A549 (cell line): ENCODE measurements at regions not wholly inside any gene's neighbourhood (a gene's known extent, or its start where the extent isn't known, plus 50 kb on each side); places are given as distances from the start of the nearest gene placed in this dataset.

ENCODE experiments used
- ATAC-seq, 2 experiments: fragments of 200-7000 bp in 1 of 2; fragments of >200 bp in 1 of 2; cut with Nextera tagmentation in 1 of 2; cut with Tn5 transposase in 1 of 2; 3 replicates each; pipeline versions ENCODE4 v1.8.0 to v1.9.1; 2018 to 2020; ENCODE audit warnings: mild to moderate bottlenecking in 1 of 2, moderate library complexity in 1 of 2
- CTCF ChIA-PET: fragments of 300-600 bp; sonication (Branson Sonifier 250); formaldehyde crosslinking; extraction: SDS; loops from one replicate; lab custom pipeline; 2021; ENCODE audit warnings: antibody characterized with exemption, inconsistent platforms; lab: Yijun Ruan, JAX
- POLR2A ChIA-PET: fragments of 350-600 bp; formaldehyde crosslinking; extraction: SDS; loops from one replicate; lab custom pipeline; 2021; ENCODE audit warnings: antibody characterized with exemption, inconsistent platforms; lab: Yijun Ruan, JAX
- DNase-seq, 2 experiments: peaks; one replicate each; pipeline versions ENCODE4 v3.0.0 to v3.0.0-alpha.2; 2011 to 2016; ENCODE audit warnings: low read depth in 1 of 2, low spot score in 1 of 2
- FAIRE-seq: peaks from 2 replicates; lab custom pipeline; 2011; peaks lifted over from hg19 to GRCh38; lab: Jason Lieb, UNC
- H3K27ac ChIP-seq, 2 experiments: fragments of >200 bp; sonication (Bioruptor Twin); formaldehyde crosslinking; 3 replicates each; pipeline ENCODE4 v1.5.1; 2016 to 2017
- H3K4me1 ChIP-seq: fragments of >200 bp; sonication (Bioruptor Twin); formaldehyde crosslinking; 3 replicates; pipeline ENCODE4 v1.6.1; 2016
- H3K4me2 ChIP-seq: fragments of >200 bp; sonication (Bioruptor Twin); formaldehyde crosslinking; 3 replicates; pipeline ENCODE4 v1.6.1; 2016
- H3K4me3 ChIP-seq: fragments of >200 bp; sonication (Bioruptor Twin); formaldehyde crosslinking; 3 replicates; pipeline ENCODE4 v1.5.1; 2016
- H3K9me3 ChIP-seq: fragments of >200 bp; sonication (Bioruptor Twin); formaldehyde crosslinking; 3 replicates; pipeline ENCODE4 v1.6.1; 2016
- ATOH8 ChIP-seq: fragments of 250-450 bp; sonication (Bioruptor Pico); IDR thresholded peaks from 2 replicates; pipeline ENCODE4 v1.5.0; 2020; ENCODE audit warnings: low read depth, mild to moderate bottlenecking, moderate library complexity
- BCL3 ChIP-seq: fragments of >200 bp; sonication (Bioruptor Twin); formaldehyde crosslinking; IDR thresholded peaks from 3 replicates; pipeline ENCODE4 v1.6.1; 2016
- CBX2 ChIP-seq: fragments of 200-600 bp; sonication (generic); IDR thresholded peaks from 2 replicates; pipeline ENCODE4 v1.6.1; 2016; ENCODE audit warnings: low read depth, mild to moderate bottlenecking, borderline replicate concordance
- CHD4 ChIP-seq: fragments of 200-600 bp; sonication (generic); IDR thresholded peaks from 2 replicates; pipeline ENCODE4 v1.6.1; 2016; ENCODE audit warnings: antibody characterized with exemption, mild to moderate bottlenecking, borderline replicate concordance
- E2F6 ChIP-seq: IDR thresholded peaks from 2 replicates; pipeline ENCODE4 v1.6.1; 2012; ENCODE audit warnings: low read depth, borderline replicate concordance
- FOSB ChIP-seq: fragments of 250-450 bp; sonication (Bioruptor Pico); IDR thresholded peaks from 2 replicates; pipeline ENCODE4 v1.5.0; 2020; ENCODE audit warnings: mild to moderate bottlenecking, moderate library complexity
- HEYL ChIP-seq: fragments of 250-450 bp; sonication (Bioruptor Pico); IDR thresholded peaks from 2 replicates; pipeline ENCODE4 v1.8.0; 2021; ENCODE audit warnings: mild to moderate bottlenecking, moderate library complexity
- KDM1A ChIP-seq: fragments of 200-600 bp; sonication (generic); IDR thresholded peaks from 2 replicates; pipeline ENCODE4 v1.6.1; 2016; ENCODE audit warnings: low read depth, mild to moderate bottlenecking
- KDM5A ChIP-seq: fragments of 200-600 bp; sonication (generic); IDR thresholded peaks from 2 replicates; pipeline ENCODE4 v1.6.1; 2016; ENCODE audit warnings: antibody characterized with exemption, mild to moderate bottlenecking
- MAFK ChIP-seq: fragments of 450-650 bp; IDR thresholded peaks from 2 replicates; pipeline ENCODE4 v1.6.1; 2014; ENCODE audit not compliant: partially characterized antibody
- MAX ChIP-seq: IDR thresholded peaks from 2 replicates; pipeline ENCODE4 v1.6.1; 2012
- NFE2L2 ChIP-seq: fragments of 150-350 bp; conservative IDR thresholded peaks from 2 replicates; pipeline ENCODE4 v1.6.1; 2014; ENCODE audit warnings: low read length
- NR3C1 ChIP-seq: fragments of >200 bp; sonication (Bioruptor Twin); formaldehyde crosslinking; IDR thresholded peaks from 3 replicates; pipeline ENCODE4 v1.6.1; 2017
- PBX3 ChIP-seq: IDR thresholded peaks from 2 replicates; pipeline ENCODE4 v1.6.1; 2012
- POLR2A ChIP-seq: IDR thresholded peaks from 2 replicates; pipeline ENCODE4 v1.6.1; 2012; ENCODE audit warnings: mild to moderate bottlenecking, low read length
- RCOR1 ChIP-seq: fragments of 150-350 bp; IDR thresholded peaks from 2 replicates; pipeline ENCODE4 v1.6.1; 2014; ENCODE audit warnings: antibody characterized with exemption, low read length, low read depth
- RFX5 ChIP-seq: fragments of 450-650 bp; IDR thresholded peaks from 2 replicates; pipeline ENCODE4 v1.7.1; 2014; ENCODE audit warnings: antibody characterized with exemption, mild to moderate bottlenecking, moderate library complexity
- RNF2 ChIP-seq: fragments of 200-600 bp; sonication (generic); IDR thresholded peaks from 2 replicates; pipeline ENCODE4 v1.6.1; 2016; ENCODE audit warnings: low read depth, mild to moderate bottlenecking, antibody characterized with exemption, moderate library complexity, borderline replicate concordance
- SMC3 ChIP-seq: fragments of >200 bp; sonication (Bioruptor Twin); formaldehyde crosslinking; IDR thresholded peaks from 3 replicates; pipeline ENCODE4 v1.6.1; 2018; ENCODE audit warnings: inconsistent platforms
- TFCP2L1 ChIP-seq: fragments of 250-450 bp; sonication (Bioruptor Pico); IDR thresholded peaks from 2 replicates; pipeline ENCODE4 v1.5.0; 2021; ENCODE audit warnings: mild to moderate bottlenecking
- ZFP36 ChIP-seq: fragments of 450-650 bp; IDR thresholded peaks from 2 replicates; pipeline ENCODE4 v1.6.1; 2014; ENCODE audit warnings: borderline replicate concordance; ENCODE audit not compliant: partially characterized antibody
- ZNF302 ChIP-seq: fragments of 250-450 bp; sonication (Bioruptor Pico); IDR thresholded peaks from 2 replicates; pipeline ENCODE4 v1.9.0; 2021; ENCODE audit warnings: inconsistent platforms, mild to moderate bottlenecking, moderate library complexity
- WGBS: methylation state at CpG from one replicate; pipeline ENCODE4 v1.1.6; 2017; ENCODE audit errors: missing lambda C conversion rate; 5-methylcytosine and 5-hydroxymethylcytosine counted together
- TF ChIP-seq, protein P1 (sequence below): fragments of 150-350 bp; IDR thresholded peaks from 2 replicates; pipeline ENCODE4 v1.6.1; 2014; ENCODE audit warnings: low read depth, mild to moderate bottlenecking, low read length
- TF ChIP-seq, protein P2 (sequence below): fragments of >200 bp; sonication (Bioruptor Twin); formaldehyde crosslinking; IDR thresholded peaks from 3 replicates; pipeline ENCODE4 v1.5.1; 2016

GRCh38 chr13:76499891-76500290 is 386.3 kb downstream of the KCTD12 start (continued):
- TF ChIP-seq ATOH8 (CRISPR knock-in tag) (no peak), RFX5 (no peak), NR3C1 (no peak), MAX (no peak), ZNF302 (CRISPR knock-in tag) (no peak), TFCP2L1 (CRISPR knock-in tag) (no peak), KDM1A (no peak), MAFK (no peak), BCL3 (no peak), PBX3 (no peak), HEYL (CRISPR knock-in tag) (no peak)
- TF ChIP-seq, protein P1, sequence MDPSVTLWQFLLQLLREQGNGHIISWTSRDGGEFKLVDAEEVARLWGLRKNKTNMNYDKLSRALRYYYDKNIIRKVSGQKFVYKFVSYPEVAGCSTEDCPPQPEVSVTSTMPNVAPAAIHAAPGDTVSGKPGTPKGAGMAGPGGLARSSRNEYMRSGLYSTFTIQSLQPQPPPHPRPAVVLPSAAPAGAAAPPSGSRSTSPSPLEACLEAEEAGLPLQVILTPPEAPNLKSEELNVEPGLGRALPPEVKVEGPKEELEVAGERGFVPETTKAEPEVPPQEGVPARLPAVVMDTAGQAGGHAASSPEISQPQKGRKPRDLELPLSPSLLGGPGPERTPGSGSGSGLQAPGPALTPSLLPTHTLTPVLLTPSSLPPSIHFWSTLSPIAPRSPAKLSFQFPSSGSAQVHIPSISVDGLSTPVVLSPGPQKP = no peak

DNA sequence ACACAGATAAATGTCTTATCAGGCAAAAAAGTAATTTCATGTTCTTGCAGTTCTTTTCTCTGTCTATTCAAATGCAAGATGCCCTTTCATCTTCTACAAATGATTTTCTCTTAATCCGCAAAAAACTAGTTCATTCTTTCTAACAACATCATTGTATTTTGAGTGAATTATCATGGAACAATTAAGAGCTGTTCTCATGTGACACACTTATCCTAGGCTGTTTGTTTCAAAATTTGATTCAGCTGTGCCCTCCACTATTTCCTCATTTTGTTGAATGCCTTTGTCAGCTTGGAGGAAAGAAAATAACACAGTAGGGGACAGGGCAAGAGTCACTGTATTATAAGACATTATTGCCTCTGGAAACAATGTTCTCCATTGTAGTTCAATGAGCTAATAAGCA is 396.9 kb downstream of the KCTD12 start:
- Histone ChIP-seq H3K4me1 (no peaks in the 10 kb centered on the region), H3K4me3 (no peak overlapping the region), H3K9me3 (no peaks in the 10 kb centered on the region), H3K4me2 (no peak overlapping the region), H3K27ac (no peak overlapping the region)
- FAIRE-seq (no peak), ATAC-seq (no peak), DNase-seq (no peak)
- WGBS = 85% methylated on average over 1 of the region's 1 CpG
- ChIA-PET POLR2A (no interaction called here), CTCF (interaction anchor here (1.1 kb wide), 1 partner anchor 793 kb away, joined by 3 read pairs; no protein-coding TSS in a partner anchor)
- no peak for TF ChIP-seq FOSB (CRISPR knock-in tag)

GRCh38 chr13:76481738-76482137 is 404.5 kb downstream of the KCTD12 start:
- no peak for DNase-seq
- no peak overlapping the region for H3K27ac ChIP-seq
- H3K4me1 ChIP-seq = no peaks in the 10 kb centered on the region
- CTCF ChIA-PET = interaction anchor here (1.0 kb wide), 1 partner anchor 786 kb away, joined by 3 read pairs; no protein-coding TSS in a partner anchor
- no peak for ATAC-seq
- no peak overlapping the region for H3K4me2 ChIP-seq
- TF ChIP-seq E2F6 (no peak), CHD4 (no peak), POLR2A (no peak), RCOR1 (no peak), HEYL (CRISPR knock-in tag) (no peak), BCL3 (no peak), NFE2L2 (no peak), CBX2 (no peak), TFCP2L1 (CRISPR knock-in tag) (no peak), RNF2 (no peak), KDM5A (no peak), SMC3 (no peak), ZFP36 (no peak)
- TF ChIP-seq, protein P2, sequence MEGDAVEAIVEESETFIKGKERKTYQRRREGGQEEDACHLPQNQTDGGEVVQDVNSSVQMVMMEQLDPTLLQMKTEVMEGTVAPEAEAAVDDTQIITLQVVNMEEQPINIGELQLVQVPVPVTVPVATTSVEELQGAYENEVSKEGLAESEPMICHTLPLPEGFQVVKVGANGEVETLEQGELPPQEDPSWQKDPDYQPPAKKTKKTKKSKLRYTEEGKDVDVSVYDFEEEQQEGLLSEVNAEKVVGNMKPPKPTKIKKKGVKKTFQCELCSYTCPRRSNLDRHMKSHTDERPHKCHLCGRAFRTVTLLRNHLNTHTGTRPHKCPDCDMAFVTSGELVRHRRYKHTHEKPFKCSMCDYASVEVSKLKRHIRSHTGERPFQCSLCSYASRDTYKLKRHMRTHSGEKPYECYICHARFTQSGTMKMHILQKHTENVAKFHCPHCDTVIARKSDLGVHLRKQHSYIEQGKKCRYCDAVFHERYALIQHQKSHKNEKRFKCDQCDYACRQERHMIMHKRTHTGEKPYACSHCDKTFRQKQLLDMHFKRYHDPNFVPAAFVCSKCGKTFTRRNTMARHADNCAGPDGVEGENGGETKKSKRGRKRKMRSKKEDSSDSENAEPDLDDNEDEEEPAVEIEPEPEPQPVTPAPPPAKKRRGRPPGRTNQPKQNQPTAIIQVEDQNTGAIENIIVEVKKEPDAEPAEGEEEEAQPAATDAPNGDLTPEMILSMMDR = no peak
- no peak overlapping the region for H3K4me3 ChIP-seq
- FAIRE-seq = no peak
- WGBS = 32% methylated on average over 2 of the region's 2 CpGs
- no peaks in the 10 kb centered on the region for H3K9me3 ChIP-seq
- POLR2A ChIA-PET = no interaction called here
